ENCODE measurements at regions not wholly inside any gene's neighbourhood (a gene's known extent, or its start where the extent isn't known, plus 50 kb on each side); places are given as distances from the start of the nearest gene placed in this dataset.

- ChIA-PET CTCF (no interaction called here), POLR2A (no interaction called here)
- ATAC-seq (no peak; the same call in 1 of the 2 replicates), DNase-seq (ENCODE audit: low spot score) (no peak)
- Mint-ChIP-seq H3K36me3 (no peaks in the 10 kb centered on the region), H3K4me1 (no peaks in the 10 kb centered on the region), H3K4me3 (no peak overlapping the region), H3K9me3 (no peaks in the 10 kb centered on the region), H3K27me3 (ENCODE audit: low read depth) (peaks cover 2% of the 10 kb centered on the region; the same call in 1 of the 2 replicates), H3K27ac (no peak overlapping the region)
- TF ChIP-seq FOXP1 (CRISPR knock-in tag; IDR thresholded peaks at IDR 0.05; ENCODE audit: borderline replicate concordance) (no peak), ZNF281 (CRISPR knock-in tag; IDR thresholded peaks at IDR 0.05) (no peak), GTF2I (CRISPR knock-in tag; conservative IDR thresholded peaks at IDR 0.05) (no peak), SOX15 (CRISPR knock-in tag; IDR thresholded peaks at IDR 0.05) (no peak), USF2 (CRISPR knock-in tag; IDR thresholded peaks at IDR 0.05) (no peak), ELF4 (CRISPR knock-in tag; IDR thresholded peaks at IDR 0.05; ENCODE audit: low read depth) (no peak), USF1 (CRISPR knock-in tag; IDR thresholded peaks at IDR 0.05) (no peak), ZNF425 (CRISPR knock-in tag; conservative IDR thresholded peaks at IDR 0.05) (no peak), E2F5 (CRISPR knock-in tag; IDR thresholded peaks at IDR 0.05) (no peak), ZNF512 (CRISPR knock-in tag; IDR thresholded peaks at IDR 0.05; ENCODE audit: borderline replicate concordance) (no peak), NR3C1 (CRISPR knock-in tag; conservative IDR thresholded peaks at IDR 0.05; ENCODE audit: low read depth) (no peak), ATF2 (CRISPR knock-in tag; IDR thresholded peaks at IDR 0.05; ENCODE audit: borderline replicate concordance, low read depth) (no peak)
These were observed 118.2 kb upstream of the IL15 start for GRCh38 chr4:141518222-141518621.

GRCh38 chr4:141524116-141524515, 112.3 kb upstream of the IL15 start:
- H3K27me3 Mint-ChIP-seq (ENCODE audit: low read depth), result peaks cover 2% of the 10 kb centered on the region; the same call in 1 of the 2 replicates
- DNase-seq (ENCODE audit: low spot score) (no peak), ATAC-seq (no peak)
- no peak overlapping the region for H3K4me3 Mint-ChIP-seq
- H3K4me1 Mint-ChIP-seq, result no peaks in the 10 kb centered on the region
- H3K36me3 Mint-ChIP-seq, result no peaks in the 10 kb centered on the region
- no peak overlapping the region for H3K27ac Mint-ChIP-seq
- TF ChIP-seq ZNF423 (CRISPR knock-in tag; IDR thresholded peaks at IDR 0.05) (no peak), FOXJ3 (CRISPR knock-in tag; IDR thresholded peaks at IDR 0.05; ENCODE audit: borderline replicate concordance) (no peak), SP1 (CRISPR knock-in tag; conservative IDR thresholded peaks at IDR 0.05) (no peak), E2F5 (CRISPR knock-in tag; IDR thresholded peaks at IDR 0.05) (no peak)
- ChIA-PET POLR2A (no interaction called here), CTCF (no interaction called here)
- H3K9me3 Mint-ChIP-seq, result peaks cover 18% of the 10 kb centered on the region

Data from WTC11 (cell line).